ENCODE measurements at regions not wholly inside any gene's neighbourhood (a gene's known extent, or its start where the extent isn't known, plus 50 kb on each side); places are given as distances from the start of the nearest gene placed in this dataset.

DNA sequence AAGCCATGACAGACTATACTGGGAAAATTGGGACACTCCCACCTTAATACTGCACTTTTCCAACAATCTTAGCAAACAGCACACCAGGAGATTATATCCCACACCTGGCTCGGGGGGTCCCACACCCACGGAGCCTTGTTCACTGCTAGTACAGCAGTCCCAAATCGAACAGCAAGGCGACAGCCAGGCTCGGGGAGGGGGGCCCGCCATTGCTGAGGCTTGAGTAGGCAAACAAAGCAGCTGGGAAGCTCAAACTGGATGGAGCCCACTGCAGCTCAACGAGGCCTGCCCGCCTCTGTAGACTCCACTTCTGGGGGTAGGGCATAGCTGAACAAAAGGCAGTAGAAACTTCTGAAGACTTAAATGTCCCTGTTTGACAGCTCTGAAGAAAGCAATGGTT lies 118.3 kb downstream of the MAGEB5 start:
- no peak for DNase-seq

DNA sequence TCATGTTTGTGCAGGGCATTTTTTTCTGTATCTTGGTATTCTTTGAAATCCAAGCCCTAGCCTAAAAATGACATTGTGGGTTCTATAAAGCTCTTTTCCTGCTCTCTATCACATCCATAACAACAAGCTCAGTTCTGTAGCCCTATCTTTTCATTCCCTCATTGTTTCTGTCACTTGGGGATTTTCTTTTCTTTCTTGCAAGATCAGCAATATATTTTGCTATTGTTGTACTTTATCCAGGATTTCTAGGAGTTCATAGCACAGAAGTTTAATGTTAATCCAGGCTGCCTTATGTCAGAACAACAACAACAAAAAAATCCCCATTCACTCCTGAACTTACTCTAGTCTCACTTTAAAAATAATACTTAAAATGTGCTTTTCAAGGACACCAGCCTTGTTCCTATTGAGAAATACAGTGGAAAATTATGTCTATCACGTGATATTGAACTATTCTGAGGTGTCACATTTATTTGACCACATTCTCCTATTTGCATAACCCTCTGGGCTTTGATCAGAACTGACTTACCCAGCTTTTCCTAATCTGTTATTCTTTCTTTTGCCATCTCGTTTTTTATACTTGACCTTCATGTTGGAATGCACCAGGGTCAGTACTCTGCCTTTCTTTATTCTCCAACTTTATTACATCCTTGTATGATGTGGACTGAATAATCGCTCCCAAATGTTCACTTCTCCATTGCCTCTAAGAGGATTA lies 112.8 kb downstream of the MAGEB5 start:
- DNase-seq = no peak

DNA sequence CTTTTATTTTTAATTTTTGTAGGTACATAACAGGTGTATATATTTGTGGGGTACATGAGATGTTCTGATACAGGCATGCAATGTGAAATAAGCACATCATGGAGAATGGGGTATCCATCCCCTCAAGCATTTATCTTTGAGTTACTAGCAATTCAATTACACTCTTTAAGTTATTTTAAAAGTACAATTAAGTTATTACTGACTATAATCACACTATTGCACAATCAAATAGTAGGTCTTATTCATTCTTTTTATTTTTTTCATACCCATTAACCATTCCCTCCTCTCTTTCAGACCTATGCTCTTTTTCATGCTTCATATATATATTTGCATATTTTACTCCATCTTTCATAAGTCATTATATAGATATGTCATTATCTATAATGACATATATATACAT lies 93.3 kb downstream of the MAGEB5 start:
- DNase-seq = no peak

DNA sequence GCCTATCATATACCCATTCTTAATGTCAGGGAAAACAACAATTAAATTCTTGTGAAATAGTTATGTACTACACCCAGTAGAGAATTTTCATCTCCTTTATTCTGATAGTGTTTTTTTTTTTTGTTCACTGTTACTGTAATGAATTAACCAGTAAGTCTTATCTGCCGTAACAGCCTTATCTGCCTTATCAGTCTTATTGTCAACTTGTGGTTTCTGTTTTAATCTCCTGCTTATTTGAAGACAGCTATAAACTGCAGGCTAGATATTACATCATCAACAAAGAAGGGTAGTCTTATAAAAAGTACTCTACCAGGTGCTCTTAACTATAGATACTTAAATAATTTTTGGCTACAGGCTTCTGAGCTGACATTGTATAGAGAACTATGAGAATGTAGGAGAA lies 79.5 kb downstream of the MAGEB5 start:
- no peak for DNase-seq

DNA sequence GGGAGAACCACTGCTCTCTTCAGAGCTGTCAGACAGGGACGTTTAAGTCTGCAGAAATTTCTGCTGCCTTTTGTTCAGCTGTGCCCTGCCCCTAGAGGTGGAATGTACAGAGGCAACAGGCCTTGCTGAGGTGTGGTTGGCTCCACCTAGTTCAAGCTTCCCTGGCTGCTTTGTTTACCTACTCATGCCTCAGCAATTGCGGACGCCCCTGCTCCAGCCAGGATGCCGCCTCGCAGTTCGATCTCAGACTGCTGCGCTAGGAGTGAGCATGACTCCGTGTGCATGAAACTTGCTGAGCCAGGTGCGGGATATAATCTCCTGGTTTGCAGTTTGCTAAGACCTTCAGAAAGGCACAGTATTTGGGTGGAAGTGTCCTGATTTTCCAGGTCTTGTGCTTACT lies 70.9 kb downstream of the MAGEB5 start:
- DNase-seq = no peak

Measured in NCI-H446 (cell line).